ENCODE measurements at regions not wholly inside any gene's neighbourhood (a gene's known extent, or its start where the extent isn't known, plus 50 kb on each side); places are given as distances from the start of the nearest gene placed in this dataset.

DNA sequence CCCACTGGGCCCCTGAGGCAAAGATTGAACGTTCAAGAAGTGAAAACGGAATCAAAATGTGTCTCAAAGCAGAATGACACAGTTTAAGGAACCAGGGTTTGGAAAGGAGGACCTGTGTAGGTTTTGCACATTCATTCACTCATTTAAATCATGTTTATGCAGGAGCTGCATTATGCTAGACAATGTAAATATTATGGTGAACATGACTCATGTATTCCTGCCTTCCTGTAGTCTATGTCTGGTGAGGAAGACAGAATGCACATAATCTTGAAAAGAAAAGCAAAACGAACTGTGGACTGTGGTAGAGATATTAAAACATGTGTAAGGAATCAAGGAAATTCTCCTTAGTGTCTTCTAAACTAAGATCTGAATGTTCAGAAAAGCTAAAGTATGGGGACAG, 311.8 kb upstream of the SMIM31 start:
- no peaks in the 10 kb centered on the region for H3K4me1 ChIP-seq (ENCODE audit: control insufficient read depth in 1 of 2, insufficient read depth in 2 of 2, low read length in 2 of 2)
- Mint-ChIP-seq H3K4me1 (no peaks in the 10 kb centered on the region), H3K36me3 (no peaks in the 10 kb centered on the region), H3K27ac (no peak overlapping the region), H3K9me3 (peaks cover 0 to 6% (median 0%) of the 10 kb centered on the region in 7 donors), H3K27me3 (ENCODE audit: low read depth in 3 of 3) (peaks cover 0 to 2% (median 2%) of the 10 kb centered on the region in 3 donors), H3K4me3 (no peak overlapping the region)
- no peak overlapping the region for H3K4me2 ChIP-seq (replicated peaks; ENCODE audit: extremely low read depth, low read length, poor library complexity, severe bottlenecking)
- no peaks in the 10 kb centered on the region for H4K20me1 ChIP-seq (ENCODE audit: insufficient read depth, low read length)
- H3K4me3 ChIP-seq (replicated peaks in 1 of 3; ENCODE audit: low read depth in 2 of 3, low read length in 3 of 3) = no peak overlapping the region
- H3K36me3 ChIP-seq (replicated peaks in 1 of 2; ENCODE audit: control insufficient read depth in 1 of 2, insufficient read depth in 2 of 2, low read length in 2 of 2) = no peaks in the 10 kb centered on the region
- DNase-seq = no peak
- H3K9me3 ChIP-seq (replicated peaks in 1 of 2; ENCODE audit: control insufficient read depth in 1 of 2, insufficient read depth in 1 of 2, low read length in 2 of 2) = no peaks in the 10 kb centered on the region
- no peaks in the 10 kb centered on the region for H3K27me3 ChIP-seq (ENCODE audit: control insufficient read depth in 2 of 2, insufficient read depth in 2 of 2, low read length in 2 of 2)
- TF ChIP-seq, protein P1, sequence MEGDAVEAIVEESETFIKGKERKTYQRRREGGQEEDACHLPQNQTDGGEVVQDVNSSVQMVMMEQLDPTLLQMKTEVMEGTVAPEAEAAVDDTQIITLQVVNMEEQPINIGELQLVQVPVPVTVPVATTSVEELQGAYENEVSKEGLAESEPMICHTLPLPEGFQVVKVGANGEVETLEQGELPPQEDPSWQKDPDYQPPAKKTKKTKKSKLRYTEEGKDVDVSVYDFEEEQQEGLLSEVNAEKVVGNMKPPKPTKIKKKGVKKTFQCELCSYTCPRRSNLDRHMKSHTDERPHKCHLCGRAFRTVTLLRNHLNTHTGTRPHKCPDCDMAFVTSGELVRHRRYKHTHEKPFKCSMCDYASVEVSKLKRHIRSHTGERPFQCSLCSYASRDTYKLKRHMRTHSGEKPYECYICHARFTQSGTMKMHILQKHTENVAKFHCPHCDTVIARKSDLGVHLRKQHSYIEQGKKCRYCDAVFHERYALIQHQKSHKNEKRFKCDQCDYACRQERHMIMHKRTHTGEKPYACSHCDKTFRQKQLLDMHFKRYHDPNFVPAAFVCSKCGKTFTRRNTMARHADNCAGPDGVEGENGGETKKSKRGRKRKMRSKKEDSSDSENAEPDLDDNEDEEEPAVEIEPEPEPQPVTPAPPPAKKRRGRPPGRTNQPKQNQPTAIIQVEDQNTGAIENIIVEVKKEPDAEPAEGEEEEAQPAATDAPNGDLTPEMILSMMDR (IDR thresholded peaks at IDR 0.05) = no peak
- intact Hi-C loops (cut with micrococcal nuclease) = no loop called here
- H3K79me2 ChIP-seq (ENCODE audit: insufficient read depth, low read length) = no peaks in the 10 kb centered on the region
- no peak overlapping the region for H3K27ac ChIP-seq (ENCODE audit: low read depth in 1 of 2, low read length in 2 of 2)
- WGBS (ENCODE audit: insufficient coverage) = 50% methylated on average over 1 of the region's 3 CpGs
- no peak overlapping the region for H3K9ac ChIP-seq (ENCODE audit: insufficient read depth, low read length, poor library complexity, severe bottlenecking)
- no peak overlapping the region for H2AFZ ChIP-seq (ENCODE audit: insufficient read depth, low read depth, low read length, poor library complexity, severe bottlenecking)

DNA sequence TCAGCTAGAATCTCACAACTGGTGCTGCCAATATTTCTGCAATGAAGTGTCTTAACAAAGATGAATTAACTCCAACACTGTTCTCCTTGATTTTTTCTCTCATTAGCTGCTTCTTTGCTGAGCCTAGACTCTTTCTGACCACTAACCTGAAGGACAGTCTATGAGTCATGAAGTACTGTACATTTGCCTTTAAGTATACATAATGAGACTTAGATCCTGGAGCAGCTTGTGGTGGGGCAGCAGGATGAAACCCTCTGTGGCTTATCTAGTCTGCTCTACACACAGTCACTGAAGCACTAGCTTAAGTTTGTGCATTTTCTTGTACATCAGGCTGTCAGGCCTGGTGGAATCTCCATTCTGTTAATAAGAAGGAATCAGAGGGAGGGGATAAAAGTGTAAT, 307.4 kb upstream of the SMIM31 start:
- H3K36me3 Mint-ChIP-seq = no peaks in the 10 kb centered on the region

More for the DNA sequence above, 307.4 kb upstream of the SMIM31 start:
- H3K9ac ChIP-seq (ENCODE audit: insufficient read depth, low read length, poor library complexity, severe bottlenecking) = no peak overlapping the region
- no peak overlapping the region for H3K4me2 ChIP-seq (replicated peaks; ENCODE audit: extremely low read depth, low read length, poor library complexity, severe bottlenecking)
- Mint-ChIP-seq H3K27ac (no peak overlapping the region), H3K27me3 (ENCODE audit: low read depth in 3 of 3) (peaks cover 0 to 2% (median 0%) of the 10 kb centered on the region in 3 donors), H3K4me1 (no peaks in the 10 kb centered on the region), H3K4me3 (no peak overlapping the region), H3K9me3 (peaks cover 0 to 7% (median 2%) of the 10 kb centered on the region in 7 donors)
- peaks cover 0 to under 1% of the 10 kb centered on the region in 2 donors for H3K9me3 ChIP-seq (replicated peaks in 1 of 2; ENCODE audit: control insufficient read depth in 1 of 2, insufficient read depth in 1 of 2, low read length in 2 of 2)
- H3K4me3 ChIP-seq (replicated peaks in 1 of 3; ENCODE audit: low read depth in 2 of 3, low read length in 3 of 3) = no peak overlapping the region
- no peaks in the 10 kb centered on the region for H3K36me3 ChIP-seq (replicated peaks in 1 of 2; ENCODE audit: control insufficient read depth in 1 of 2, insufficient read depth in 2 of 2, low read length in 2 of 2)
- TF ChIP-seq, protein P1 (IDR thresholded peaks at IDR 0.05) = no peak
- no peaks in the 10 kb centered on the region for H3K27me3 ChIP-seq (ENCODE audit: control insufficient read depth in 2 of 2, insufficient read depth in 2 of 2, low read length in 2 of 2)
- H3K4me1 ChIP-seq (ENCODE audit: control insufficient read depth in 1 of 2, insufficient read depth in 2 of 2, low read length in 2 of 2) = no peaks in the 10 kb centered on the region
- H3K27ac ChIP-seq (ENCODE audit: low read depth in 1 of 2, low read length in 2 of 2) = no peak overlapping the region
- no peaks in the 10 kb centered on the region for H4K20me1 ChIP-seq (ENCODE audit: insufficient read depth, low read length)
- no peak for DNase-seq
- intact Hi-C loops (cut with micrococcal nuclease) = no loop called here
- H2AFZ ChIP-seq (ENCODE audit: insufficient read depth, low read depth, low read length, poor library complexity, severe bottlenecking) = no peak overlapping the region
- no peaks in the 10 kb centered on the region for H3K79me2 ChIP-seq (ENCODE audit: insufficient read depth, low read length)

All from CD14-positive monocyte (primary cell).